CD4-positive, alpha-beta T cell (primary cell): ENCODE measurements at regions not wholly inside any gene's neighbourhood (a gene's known extent, or its start where the extent isn't known, plus 50 kb on each side); places are given as distances from the start of the nearest gene placed in this dataset.

Experiments used
- ATAC-seq: fragments of 200-7000 bp; cut with Tn5 transposase; one replicate; pipeline ENCODE4 v1.10.0; 2022; ENCODE audit warnings: mild to moderate bottlenecking; ENCODE audit not compliant: poor library complexity
- CTCF ChIA-PET: fragments of 350-600 bp; sonication (Branson Sonifier 250); formaldehyde crosslinking; loops from one replicate; lab custom pipeline; 2021; ENCODE audit warnings: antibody characterized with exemption, inconsistent platforms; lab: Charles Lee
- POLR2A ChIA-PET: fragments of 350-600 bp; sonication (Branson Sonifier 250); formaldehyde crosslinking; loops from one replicate; lab custom pipeline; 2021; ENCODE audit warnings: antibody characterized with exemption, inconsistent platforms; lab: Charles Lee
- DNase-seq, 14 experiments: peaks; one replicate each; pipeline ENCODE4 v3.0.0-alpha.2; 2013 to 2020; ENCODE audit warnings: mixed read lengths in 2 of 14
- H3K27ac ChIP-seq, 2 donors: one replicate each; pipeline versions ENCODE4 v1.5.1 to v1.7.0; 2013; ENCODE audit warnings: low read length in 2 of 2, low read depth in 1 of 2, mild to moderate bottlenecking in 1 of 2
- H3K27me3 ChIP-seq, 2 experiments: 1 replicate in 1 of 2; 2 replicates in 1 of 2; pipeline versions ENCODE4 v1.6.1 to v1.7.0; 2013; ENCODE audit warnings: low read length in 2 of 2, control low read depth in 1 of 2, mild to moderate bottlenecking in 1 of 2, moderate library complexity in 1 of 2; ENCODE audit not compliant: insufficient read depth in 2 of 2, control insufficient read depth in 1 of 2
- H3K36me3 ChIP-seq: one replicate; pipeline ENCODE4 v1.6.1; 2013; ENCODE audit warnings: low read length, control low read depth; ENCODE audit not compliant: insufficient read depth
- H3K4me1 ChIP-seq: one replicate; pipeline ENCODE4 v1.6.1; 2013; ENCODE audit warnings: low read length, control low read depth; ENCODE audit not compliant: insufficient read depth
- H3K4me3 ChIP-seq: one replicate; pipeline ENCODE4 v1.5.1; 2013; ENCODE audit warnings: mild to moderate bottlenecking, low read length, moderate library complexity
- H3K9me3 ChIP-seq, 2 experiments: 1 replicate in 1 of 2; 2 replicates in 1 of 2; pipeline versions ENCODE4 v1.6.1 to v1.7.0; 2013; ENCODE audit warnings: low read length in 2 of 2, mild to moderate bottlenecking in 2 of 2, control low read depth in 1 of 2, moderate library complexity in 1 of 2; ENCODE audit not compliant: control insufficient read depth in 1 of 2, insufficient read depth in 1 of 2
- H3K27ac Mint-ChIP-seq: one replicate; pipeline ENCODE4 v1.8.0; 2020; ENCODE audit warnings: mixed read lengths
- H3K27me3 Mint-ChIP-seq: one replicate; pipeline ENCODE4 v1.8.0; 2021; ENCODE audit warnings: mixed read lengths
- H3K36me3 Mint-ChIP-seq: one replicate; pipeline ENCODE4 v1.8.0; 2021; ENCODE audit warnings: low read depth, mixed read lengths
- H3K4me1 Mint-ChIP-seq: one replicate; pipeline ENCODE4 v1.8.0; 2021; ENCODE audit warnings: low read depth, mixed read lengths
- H3K4me3 Mint-ChIP-seq: one replicate; pipeline ENCODE4 v1.8.0; 2020; ENCODE audit warnings: mild to moderate bottlenecking, mixed read lengths
- H3K9me3 Mint-ChIP-seq: one replicate; pipeline ENCODE4 v1.8.0; 2020; ENCODE audit warnings: mixed read lengths
- CTCF ChIP-seq: fragments of 200-600 bp; IDR thresholded peaks from one replicate; pipeline ENCODE4 v1.8.0; 2022; ENCODE audit warnings: antibody characterized with exemption, mild to moderate bottlenecking
- intact Hi-C, 2 experiments: fragments of 100-400 bp; cut with DNase I in 1 of 2; cut with micrococcal nuclease in 1 of 2; formaldehyde crosslinking; loops; one replicate each; pipeline versions ENCODE4 v1.15.1 to v1.9.0; 2023 to 2025; cut with DNase I, micrococcal nuclease

- H3K9me3 ChIP-seq, result no peaks in the 10 kb centered on the region
- H3K36me3 Mint-ChIP-seq, result no peaks in the 10 kb centered on the region
- POLR2A ChIA-PET, result no interaction called here
- intact Hi-C loops, result loop anchor here in 1 of 2 experiments (10.0 kb wide), 1 partner anchor 890 kb away; no protein-coding TSS in a partner anchor
- H3K9me3 Mint-ChIP-seq, result no peaks in the 10 kb centered on the region
- H3K27ac Mint-ChIP-seq, result no peak overlapping the region
- ATAC-seq (no peak), DNase-seq (no peak)
- H3K27ac ChIP-seq, result no peak overlapping the region
- no peaks in the 10 kb centered on the region for H3K36me3 ChIP-seq
- no peaks in the 10 kb centered on the region for H3K4me1 Mint-ChIP-seq
- no peaks in the 10 kb centered on the region for H3K27me3 Mint-ChIP-seq
- CTCF ChIA-PET, result no interaction called here
- no peaks in the 10 kb centered on the region for H3K4me1 ChIP-seq
- no peak overlapping the region for H3K4me3 ChIP-seq
- H3K27me3 ChIP-seq, result no peaks in the 10 kb centered on the region
- no peak overlapping the region for H3K4me3 Mint-ChIP-seq
- TF ChIP-seq CTCF, result no peak
These were observed 77.6 kb upstream of the ITM2A start for GRCh38 chrX:79444694-79445210.

GRCh38 chrX:79443121-79443520, 76.0 kb upstream of the ITM2A start:
- no peaks in the 10 kb centered on the region for H3K9me3 Mint-ChIP-seq
- ChIA-PET CTCF (no interaction called here), POLR2A (no interaction called here)
- H3K27me3 ChIP-seq, result no peaks in the 10 kb centered on the region
- no peak for DNase-seq
- no peak for TF ChIP-seq CTCF
- intact Hi-C loops, result loop anchor here in 1 of 2 experiments (10.0 kb wide), 1 partner anchor 888 kb away; no protein-coding TSS in a partner anchor
- H3K27ac Mint-ChIP-seq, result no peak overlapping the region
- no peak for ATAC-seq
- H3K4me1 ChIP-seq, result no peaks in the 10 kb centered on the region
- H3K27ac ChIP-seq, result no peak overlapping the region
- H3K9me3 ChIP-seq, result no peaks in the 10 kb centered on the region
- H3K27me3 Mint-ChIP-seq, result no peaks in the 10 kb centered on the region
- no peaks in the 10 kb centered on the region for H3K4me1 Mint-ChIP-seq
- H3K4me3 Mint-ChIP-seq, result no peak overlapping the region
- no peak overlapping the region for H3K4me3 ChIP-seq
- no peaks in the 10 kb centered on the region for H3K36me3 Mint-ChIP-seq
- H3K36me3 ChIP-seq, result no peaks in the 10 kb centered on the region

GRCh38 chrX:79440336-79440735, 73.2 kb upstream of the ITM2A start:
- ChIA-PET POLR2A (no interaction called here), CTCF (no interaction called here)
- intact Hi-C loops, result loop anchor here in 1 of 2 experiments (10.0 kb wide), 1 partner anchor 886 kb away; no protein-coding TSS in a partner anchor
- DNase-seq, result no peak
- H3K27me3 ChIP-seq, result no peaks in the 10 kb centered on the region
- H3K36me3 ChIP-seq, result no peaks in the 10 kb centered on the region
- no peak overlapping the region for H3K27ac ChIP-seq
- Mint-ChIP-seq H3K9me3 (no peaks in the 10 kb centered on the region), H3K4me3 (no peak overlapping the region), H3K27ac (no peak overlapping the region), H3K27me3 (no peaks in the 10 kb centered on the region), H3K36me3 (no peaks in the 10 kb centered on the region), H3K4me1 (no peaks in the 10 kb centered on the region)
- no peak overlapping the region for H3K4me3 ChIP-seq
- ATAC-seq, result no peak
- no peak for TF ChIP-seq CTCF
- H3K9me3 ChIP-seq, result no peaks in the 10 kb centered on the region
- H3K4me1 ChIP-seq, result no peaks in the 10 kb centered on the region
